ENCODE measurements at regions not wholly inside any gene's neighbourhood (a gene's known extent, or its start where the extent isn't known, plus 50 kb on each side); places are given as distances from the start of the nearest gene placed in this dataset.
"Not testable (repeated sequence)": the region's sequence is repeated elsewhere in the genome, so short reads cannot be mapped to it uniquely, and the experiment has no call there.

DNA sequence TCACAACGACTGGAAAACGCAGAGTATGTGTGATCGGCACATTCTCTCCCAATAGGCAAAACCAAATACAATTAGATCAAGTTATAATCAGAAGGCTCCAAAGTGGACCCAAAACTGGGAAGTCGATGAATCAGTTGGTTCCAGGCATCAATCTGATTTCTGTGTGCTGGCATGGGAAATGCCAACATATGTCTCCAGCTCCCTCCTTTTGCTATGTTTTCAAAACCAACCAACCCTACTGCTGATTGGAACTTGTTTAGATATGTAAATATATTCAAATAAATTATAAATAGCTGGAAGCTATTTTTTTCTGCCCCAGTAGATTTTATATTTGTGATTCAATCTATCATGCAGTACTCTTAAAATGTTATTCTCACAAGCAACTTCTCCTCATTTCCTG lies 284.2 kb downstream of the HS3ST3B1 start:
- DNase-seq (ENCODE audit: low read depth): no peak
- H3K4me3 ChIP-seq (ENCODE audit: low read depth, low read length): no peak overlapping the region
- TF ChIP-seq, protein P1, sequence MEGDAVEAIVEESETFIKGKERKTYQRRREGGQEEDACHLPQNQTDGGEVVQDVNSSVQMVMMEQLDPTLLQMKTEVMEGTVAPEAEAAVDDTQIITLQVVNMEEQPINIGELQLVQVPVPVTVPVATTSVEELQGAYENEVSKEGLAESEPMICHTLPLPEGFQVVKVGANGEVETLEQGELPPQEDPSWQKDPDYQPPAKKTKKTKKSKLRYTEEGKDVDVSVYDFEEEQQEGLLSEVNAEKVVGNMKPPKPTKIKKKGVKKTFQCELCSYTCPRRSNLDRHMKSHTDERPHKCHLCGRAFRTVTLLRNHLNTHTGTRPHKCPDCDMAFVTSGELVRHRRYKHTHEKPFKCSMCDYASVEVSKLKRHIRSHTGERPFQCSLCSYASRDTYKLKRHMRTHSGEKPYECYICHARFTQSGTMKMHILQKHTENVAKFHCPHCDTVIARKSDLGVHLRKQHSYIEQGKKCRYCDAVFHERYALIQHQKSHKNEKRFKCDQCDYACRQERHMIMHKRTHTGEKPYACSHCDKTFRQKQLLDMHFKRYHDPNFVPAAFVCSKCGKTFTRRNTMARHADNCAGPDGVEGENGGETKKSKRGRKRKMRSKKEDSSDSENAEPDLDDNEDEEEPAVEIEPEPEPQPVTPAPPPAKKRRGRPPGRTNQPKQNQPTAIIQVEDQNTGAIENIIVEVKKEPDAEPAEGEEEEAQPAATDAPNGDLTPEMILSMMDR (IDR thresholded peaks at IDR 0.05; ENCODE audit: low read depth, low read length, missing control alignments): no peak

- DNase-seq (ENCODE audit: low read depth): no peak
- TF ChIP-seq, protein P1 (IDR thresholded peaks at IDR 0.05; ENCODE audit: low read depth, low read length, missing control alignments): no peak
Observed at GRCh38 chr17:14582996-14583395, 282.1 kb downstream of the HS3ST3B1 start.

DNA sequence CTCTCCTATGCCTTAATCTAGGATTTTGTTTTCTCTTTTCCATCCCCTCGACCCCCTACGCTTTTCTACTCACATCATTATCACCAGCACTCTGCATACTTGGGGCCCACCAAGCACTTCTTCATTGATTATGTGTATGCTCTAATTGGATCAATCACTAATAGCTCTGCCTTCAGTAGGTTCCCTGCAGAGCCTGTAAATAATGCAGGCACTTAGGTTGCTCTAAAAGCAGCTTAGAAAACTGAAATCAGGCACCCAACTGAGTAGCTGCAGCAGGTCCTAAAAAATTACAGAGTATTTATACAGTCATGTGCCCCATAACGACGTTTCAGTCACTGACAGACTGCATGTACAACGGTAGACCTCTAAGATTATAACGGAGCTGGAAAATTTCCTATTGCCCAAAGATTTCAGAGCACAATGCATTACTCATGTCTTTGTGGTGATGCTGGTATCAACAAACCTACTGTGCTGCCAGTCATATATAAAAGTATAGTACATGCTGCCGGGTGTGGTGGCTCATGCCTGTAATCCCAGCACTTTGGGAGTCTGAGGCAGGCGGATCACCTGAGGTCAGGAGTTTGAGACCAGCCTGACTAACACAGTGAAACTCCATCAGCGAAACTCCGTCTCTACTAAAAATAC lies 280.4 kb downstream of the HS3ST3B1 start:
- no peak overlapping the region for H3K4me3 ChIP-seq (ENCODE audit: low read depth, low read length)
- no peak for DNase-seq (ENCODE audit: low read depth)
- TF ChIP-seq, protein P1 (IDR thresholded peaks at IDR 0.05; ENCODE audit: low read depth, low read length, missing control alignments): no peak

More at GRCh38 chr17:14582996-14583395, 282.1 kb downstream of the HS3ST3B1 start:
- no peak overlapping the region for H3K4me3 ChIP-seq (ENCODE audit: low read depth, low read length)

DNA sequence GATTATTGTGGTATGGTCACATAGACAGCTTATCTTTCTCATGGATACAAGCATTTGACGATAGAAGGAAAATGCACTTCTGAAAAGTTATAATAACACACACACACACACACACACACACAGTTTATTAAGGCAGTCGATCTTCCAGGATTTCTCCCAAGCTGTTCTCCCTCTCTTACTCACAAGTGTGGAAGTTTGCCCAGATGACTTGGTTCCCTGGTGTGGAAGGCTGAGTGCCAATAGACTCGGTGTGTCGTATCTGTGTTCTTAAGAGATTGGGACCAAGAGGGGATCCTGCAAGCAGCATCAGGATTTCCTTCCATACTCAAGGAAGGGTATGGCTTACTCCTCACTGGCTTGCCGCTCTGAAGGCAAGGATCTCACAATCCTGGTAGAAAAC lies 279.6 kb downstream of the HS3ST3B1 start:
- no peak for DNase-seq (ENCODE audit: low read depth)
- TF ChIP-seq, protein P1 (IDR thresholded peaks at IDR 0.05; ENCODE audit: low read depth, low read length, missing control alignments): no peak
- H3K4me3 ChIP-seq (ENCODE audit: low read depth, low read length): no peak overlapping the region

GRCh38 chr17:14579716-14580115 lies 278.8 kb downstream of the HS3ST3B1 start:
- TF ChIP-seq, protein P1 (IDR thresholded peaks at IDR 0.05; ENCODE audit: low read depth, low read length, missing control alignments): no peak
- H3K4me3 ChIP-seq (ENCODE audit: low read depth, low read length): no peak overlapping the region
- DNase-seq (ENCODE audit: low read depth): no peak

- TF ChIP-seq, protein P1 (IDR thresholded peaks at IDR 0.05; ENCODE audit: low read depth, low read length, missing control alignments): no peak
- no peak overlapping the region for H3K4me3 ChIP-seq (ENCODE audit: low read depth, low read length)
- no peak for DNase-seq (ENCODE audit: low read depth)
Observed at GRCh38 chr17:14575471-14575953, 274.6 kb downstream of the HS3ST3B1 start.

DNA sequence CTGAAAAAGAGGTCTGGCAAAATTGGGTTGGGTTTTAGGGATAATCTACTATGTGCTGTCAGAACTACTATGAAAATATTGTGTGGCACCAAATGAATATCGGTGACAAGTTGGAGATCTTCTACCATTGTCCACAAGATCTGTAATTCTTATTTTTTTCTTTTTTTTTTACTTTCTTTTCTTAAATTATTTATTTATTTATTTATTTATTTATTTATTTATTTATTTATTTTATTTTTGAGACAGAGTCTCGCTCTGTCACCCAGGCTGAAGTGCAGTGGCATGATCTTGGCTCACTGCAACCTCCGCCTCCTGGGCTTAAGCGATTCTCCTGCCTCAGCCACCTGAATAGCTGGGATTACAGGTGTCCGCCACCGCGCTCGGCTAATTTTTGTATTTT lies 259.4 kb downstream of the HS3ST3B1 start:
- H3K4me3 ChIP-seq (ENCODE audit: low read depth, low read length); DNase-seq (ENCODE audit: low read depth): not testable (repeated sequence)

All from GM12864 (cell line).